GM18873 (cell line): ENCODE measurements at regions not wholly inside any gene's neighbourhood (a gene's known extent, or its start where the extent isn't known, plus 50 kb on each side); places are given as distances from the start of the nearest gene placed in this dataset.

Experiments
- ATAC-seq: cut with Tn5 transposase; IDR thresholded peaks from one replicate; pipeline ENCODE4 v1.9.1; 2021; ENCODE audit warnings: mild to moderate bottlenecking, moderate library complexity, moderate number of reproducible peaks; ENCODE audit not compliant: unreplicated experiment, low FRiP score

DNA sequence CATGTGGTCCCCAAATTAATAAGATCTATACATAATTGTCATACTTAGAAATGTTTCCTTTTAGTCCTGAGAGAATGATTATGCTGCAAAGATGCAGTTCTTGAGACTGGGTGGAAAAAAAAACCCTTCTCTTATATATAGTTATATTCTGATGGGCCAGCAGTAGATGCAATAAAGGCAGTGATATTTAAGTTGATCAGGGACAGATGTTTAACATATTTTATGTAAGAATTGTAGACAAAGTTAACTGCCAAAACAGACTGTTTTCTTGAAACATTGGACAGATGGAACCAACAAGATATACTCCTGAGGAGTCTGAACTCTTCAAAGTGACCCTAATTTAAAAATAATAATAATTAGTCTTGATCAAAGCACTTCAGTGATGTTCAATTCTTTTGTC lies 172.0 kb upstream of the LRIG1 start:
- no peak for ATAC-seq

DNA sequence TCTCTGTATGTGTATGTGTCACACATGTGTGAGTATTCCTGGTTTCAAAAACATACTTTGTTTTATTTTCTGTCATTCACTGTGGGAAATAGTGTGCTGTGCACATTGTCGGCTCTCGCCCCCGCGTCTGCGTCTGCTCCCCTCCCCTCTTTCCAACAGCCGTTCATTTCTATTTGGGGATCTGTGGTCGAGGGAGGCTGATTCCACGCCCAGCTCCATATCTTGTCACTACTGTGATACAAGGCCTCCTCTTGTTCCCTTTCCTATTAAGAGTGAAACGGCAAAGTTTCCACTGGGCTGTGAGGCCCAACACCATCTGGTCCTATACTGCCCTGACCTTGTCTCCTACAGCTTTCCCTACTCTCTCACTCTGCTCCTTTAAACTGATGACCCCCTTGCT lies 172.5 kb upstream of the LRIG1 start:
- no peak for ATAC-seq

DNA sequence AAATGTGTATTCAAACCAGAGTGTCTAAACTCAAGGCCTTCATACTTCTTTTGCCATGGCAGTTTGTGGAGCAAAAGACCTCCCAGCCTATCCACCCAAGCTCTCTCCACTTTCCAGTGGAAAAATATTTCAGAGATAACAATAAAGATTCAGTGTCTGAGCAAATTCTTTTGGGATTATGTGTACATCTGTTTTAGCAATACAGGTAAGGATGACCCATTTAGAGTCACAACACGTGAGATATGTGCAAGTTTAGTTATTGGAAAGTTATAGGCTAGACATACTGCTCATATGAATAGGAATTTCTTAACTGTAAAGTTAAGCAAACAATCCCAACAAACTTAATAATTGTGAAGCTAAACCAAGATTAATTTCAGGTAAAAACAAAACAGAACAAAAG lies 174.5 kb upstream of the LRIG1 start:
- no peak for ATAC-seq

DNA sequence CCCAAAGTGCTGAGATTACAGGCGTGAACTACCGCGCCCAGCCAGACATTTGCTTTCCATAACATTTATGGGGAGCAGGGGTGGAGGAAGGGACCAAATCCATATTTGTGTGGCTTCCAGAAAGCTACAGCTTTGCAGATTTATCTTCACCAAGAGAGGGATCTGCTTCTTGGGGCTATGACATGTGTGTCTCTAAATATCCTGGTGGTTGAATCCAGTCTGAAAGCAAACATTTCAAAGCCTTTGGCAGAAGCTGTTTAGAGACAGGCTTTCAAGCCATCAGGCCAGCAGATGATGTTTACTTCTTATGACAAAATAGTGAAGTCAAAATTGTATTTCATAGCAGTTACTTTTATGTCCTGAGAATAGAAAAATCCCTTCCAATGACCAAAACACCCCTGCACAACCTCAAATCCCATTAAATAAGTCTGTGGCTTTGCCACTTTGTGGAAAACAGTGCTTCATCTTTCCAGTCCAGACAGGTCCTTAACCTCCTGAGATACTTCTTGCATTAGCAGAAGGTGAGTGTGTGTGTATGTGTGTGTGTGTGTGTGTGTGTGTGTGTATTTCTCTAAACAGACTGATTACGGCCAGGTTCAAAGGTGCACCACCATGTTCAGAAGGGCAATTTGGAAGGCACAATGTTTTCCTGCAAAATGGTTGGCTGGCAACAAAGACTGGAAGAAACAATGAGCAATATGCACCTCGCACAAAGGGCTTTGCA lies 191.4 kb upstream of the LRIG1 start:
- no peak for ATAC-seq

DNA sequence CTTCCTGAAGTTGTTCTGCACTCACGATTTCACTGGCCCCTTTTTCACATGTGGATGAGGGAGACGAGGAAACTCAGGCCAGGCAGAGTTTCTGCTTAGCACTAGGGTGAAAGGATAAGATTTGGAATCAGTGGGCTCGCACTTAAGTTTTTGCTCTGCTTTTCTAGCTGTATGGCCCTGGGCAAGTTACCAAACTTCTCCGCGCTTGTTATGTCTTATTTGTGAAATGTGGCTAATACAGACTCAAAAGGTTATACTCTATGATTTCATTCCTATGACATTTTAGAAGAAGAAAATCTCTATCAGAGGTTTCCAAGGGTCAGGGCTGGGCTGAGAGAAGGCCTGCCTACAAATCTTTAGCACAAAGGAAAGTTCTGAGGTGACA lies 191.9 kb upstream of the LRIG1 start:
- no peak for ATAC-seq

DNA sequence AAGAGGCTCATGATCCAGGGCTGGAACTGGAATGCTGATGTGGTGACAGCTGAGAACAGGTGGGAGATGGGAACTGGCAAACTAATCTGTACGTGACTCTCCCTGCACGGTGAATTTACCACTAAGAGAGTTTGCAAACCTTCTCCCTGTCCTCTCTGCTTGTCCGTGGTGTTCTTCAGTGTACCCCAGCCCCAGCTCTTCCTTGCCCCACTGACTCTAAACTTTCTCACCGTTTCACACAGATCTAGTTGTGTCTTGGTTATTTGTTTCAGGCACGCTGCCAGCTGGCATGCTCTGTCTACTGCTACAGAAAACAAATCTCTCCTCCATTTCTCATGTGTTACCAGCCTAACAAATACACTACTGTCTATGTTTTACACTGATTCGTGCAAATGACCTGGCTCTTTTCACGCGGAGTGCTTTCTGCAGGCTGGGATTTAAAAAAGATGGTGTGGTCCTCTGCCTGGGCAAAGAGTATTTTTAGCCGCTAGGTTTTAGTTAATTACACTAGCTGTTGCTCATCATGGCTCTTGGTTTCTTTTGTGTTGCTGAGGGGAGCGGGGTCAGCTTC lies 192.7 kb upstream of the LRIG1 start:
- no peak for ATAC-seq

DNA sequence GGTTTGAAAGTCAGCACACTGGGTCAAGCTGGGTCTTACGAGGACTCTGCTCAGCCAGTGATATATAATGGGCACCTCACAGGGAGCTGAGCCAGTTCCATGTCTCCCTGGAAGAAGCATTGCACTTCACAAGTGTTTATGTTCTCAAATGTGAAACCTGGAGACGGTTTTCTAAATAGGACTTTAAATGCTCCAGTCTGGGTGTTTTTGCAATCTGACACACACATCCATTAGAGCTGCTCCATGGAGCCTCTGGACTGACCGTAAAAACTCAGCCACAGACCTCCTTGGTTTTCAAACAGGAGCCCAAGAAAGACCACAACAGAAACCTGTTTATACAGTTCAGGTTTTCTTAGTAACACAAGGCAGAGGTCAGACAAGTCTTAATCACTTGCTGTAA lies 201.3 kb upstream of the LRIG1 start:
- no peak for ATAC-seq

DNA sequence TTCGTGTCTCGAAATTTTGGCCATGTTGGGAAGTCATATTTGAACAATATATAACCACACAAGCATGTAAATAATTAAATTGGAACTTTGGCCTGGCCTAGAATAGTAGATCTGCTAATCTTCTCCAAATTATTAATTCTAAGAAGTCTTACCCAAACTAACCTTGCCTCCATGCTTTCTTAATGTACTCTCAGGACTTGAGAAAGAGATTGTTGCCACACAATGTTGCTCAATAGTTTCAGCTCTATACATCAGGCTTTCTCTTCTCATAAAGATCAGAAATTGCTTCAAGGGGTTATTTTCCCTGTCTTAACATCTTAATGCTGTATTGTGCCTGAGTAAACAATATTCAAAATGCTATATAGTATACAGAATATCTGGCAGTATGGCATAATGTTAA lies 202.7 kb upstream of the LRIG1 start:
- ATAC-seq = no peak

DNA sequence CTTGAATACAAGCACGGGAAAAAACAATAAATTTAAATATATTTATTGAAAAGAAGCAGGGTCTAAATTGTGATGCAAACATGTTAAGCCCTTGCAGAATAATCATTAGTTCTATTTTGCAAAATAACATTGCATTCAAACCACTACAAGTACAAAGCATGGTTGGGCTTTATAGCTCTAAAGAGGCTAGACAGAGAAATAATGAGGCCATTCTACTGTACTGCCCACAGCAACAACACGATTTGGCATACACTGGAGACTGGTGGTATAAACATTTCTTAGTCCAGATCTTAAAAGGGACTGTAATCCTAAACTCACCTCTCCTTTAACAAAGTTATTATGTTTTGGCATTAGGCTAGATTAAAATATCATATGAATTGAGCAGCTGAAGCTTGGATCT lies 204.3 kb upstream of the LRIG1 start:
- ATAC-seq = no peak

DNA sequence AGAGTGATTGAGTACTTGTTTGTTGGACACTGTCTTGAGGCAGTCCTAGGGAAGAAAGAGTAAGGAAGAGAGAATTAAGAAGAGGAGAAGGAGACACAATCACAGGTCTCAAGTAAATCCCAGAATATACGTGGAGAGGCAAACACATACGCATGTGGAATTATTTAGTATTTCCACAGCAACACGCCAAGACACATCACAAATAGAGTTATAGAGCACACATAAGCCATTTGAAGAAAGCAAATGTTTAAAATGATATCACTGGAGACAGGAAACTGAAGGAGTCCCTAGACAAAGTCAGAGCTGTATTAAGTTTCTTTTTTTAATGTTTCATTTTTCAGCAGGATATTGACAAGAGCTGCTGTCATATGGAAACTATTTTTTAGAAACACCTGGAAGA lies 206.1 kb upstream of the LRIG1 start:
- ATAC-seq = no peak

DNA sequence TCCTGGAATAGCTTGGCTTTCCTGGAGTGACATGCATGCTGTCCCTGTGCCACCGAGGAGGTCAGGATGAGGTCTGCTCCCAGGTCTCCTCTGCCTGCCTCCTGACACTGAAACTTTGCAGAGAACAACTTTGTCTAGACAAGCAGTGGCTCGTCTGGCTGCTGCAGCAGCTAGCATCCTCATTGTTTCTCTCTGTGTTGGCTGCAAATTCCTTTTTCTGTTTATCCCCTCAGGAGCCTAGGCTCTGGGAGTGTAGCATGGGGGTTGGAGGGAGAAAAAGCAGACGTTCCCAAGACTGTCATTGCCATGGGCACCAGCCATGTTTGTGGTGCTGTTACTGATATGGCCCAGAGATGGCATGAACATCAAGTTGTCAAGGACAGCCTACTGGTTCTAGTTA lies 208.7 kb upstream of the LRIG1 start:
- ATAC-seq = no peak

DNA sequence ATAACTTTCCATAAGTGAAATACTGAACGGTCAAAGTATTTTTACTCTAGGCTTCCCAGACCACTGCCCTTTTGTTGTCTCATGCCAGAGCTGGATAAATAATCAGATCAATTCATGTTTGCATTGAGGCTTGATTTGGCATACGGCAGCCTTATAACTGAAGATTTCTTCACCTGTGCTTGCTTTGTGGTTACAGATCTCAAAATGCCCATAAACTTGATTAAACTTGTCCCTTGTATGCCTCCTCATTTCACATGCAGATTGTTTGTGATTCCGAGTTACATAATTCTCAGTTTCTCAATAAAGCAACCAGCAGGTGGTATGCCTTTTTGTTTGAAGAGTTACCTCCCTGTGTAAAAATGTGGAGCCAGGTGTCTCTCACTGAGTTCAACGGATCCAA lies 211.4 kb upstream of the LRIG1 start:
- ATAC-seq = no peak

DNA sequence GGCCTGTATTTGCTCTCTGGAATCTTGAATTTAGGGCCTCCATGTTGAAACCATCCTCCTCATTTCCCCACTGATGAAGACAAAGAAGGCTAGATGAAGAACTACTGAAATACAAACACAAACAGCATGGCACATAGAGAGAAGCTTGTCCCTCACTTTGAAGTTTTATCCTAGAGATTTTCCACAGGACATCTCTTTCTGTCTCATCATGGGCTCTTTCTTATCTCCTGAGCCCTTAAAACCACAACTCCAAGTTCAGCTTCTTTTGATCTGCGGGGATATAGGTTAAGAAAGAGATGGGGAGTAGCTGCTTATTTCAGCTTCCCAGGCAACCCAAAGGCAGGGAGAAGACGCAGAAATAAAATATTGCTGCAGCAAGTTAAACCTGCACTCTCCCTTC lies 213.1 kb upstream of the LRIG1 start:
- no peak for ATAC-seq

DNA sequence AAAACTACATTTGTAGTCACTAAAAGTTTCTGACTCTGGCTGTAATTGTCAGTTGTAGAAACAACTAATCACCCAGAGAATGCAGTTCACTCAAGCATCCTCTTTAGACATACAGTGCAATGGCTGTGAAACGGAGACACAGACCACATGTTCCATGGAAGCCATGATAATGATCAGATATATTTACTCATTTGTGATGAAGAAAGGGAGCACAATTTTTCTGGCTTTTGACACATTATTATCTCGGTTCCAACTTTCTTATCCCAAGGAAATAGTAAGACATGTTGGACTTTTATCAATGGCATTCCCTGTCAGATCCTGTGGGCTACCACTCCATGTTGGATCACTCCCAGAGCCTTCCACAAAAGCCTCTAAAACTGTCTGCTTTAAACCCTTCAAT lies 215.0 kb upstream of the LRIG1 start:
- ATAC-seq = no peak

DNA sequence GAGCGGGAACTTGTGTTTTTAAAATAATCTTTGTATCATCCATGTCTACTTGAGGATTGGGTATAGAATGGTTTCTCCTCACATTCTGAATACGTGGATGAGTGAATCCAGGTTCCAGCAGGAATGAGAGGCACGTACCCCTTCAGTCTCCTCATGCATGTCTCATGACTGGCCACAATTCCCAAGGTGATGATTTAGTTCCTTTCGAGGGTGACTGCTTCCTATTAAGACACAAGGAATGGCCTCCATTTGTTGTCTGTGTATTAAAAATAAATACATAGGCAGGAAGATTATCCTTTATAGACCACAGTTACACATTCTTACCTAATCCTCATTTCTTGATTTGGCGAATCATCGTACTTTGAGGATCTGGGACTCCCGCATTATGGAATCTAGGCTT lies 217.0 kb upstream of the LRIG1 start:
- no peak for ATAC-seq

DNA sequence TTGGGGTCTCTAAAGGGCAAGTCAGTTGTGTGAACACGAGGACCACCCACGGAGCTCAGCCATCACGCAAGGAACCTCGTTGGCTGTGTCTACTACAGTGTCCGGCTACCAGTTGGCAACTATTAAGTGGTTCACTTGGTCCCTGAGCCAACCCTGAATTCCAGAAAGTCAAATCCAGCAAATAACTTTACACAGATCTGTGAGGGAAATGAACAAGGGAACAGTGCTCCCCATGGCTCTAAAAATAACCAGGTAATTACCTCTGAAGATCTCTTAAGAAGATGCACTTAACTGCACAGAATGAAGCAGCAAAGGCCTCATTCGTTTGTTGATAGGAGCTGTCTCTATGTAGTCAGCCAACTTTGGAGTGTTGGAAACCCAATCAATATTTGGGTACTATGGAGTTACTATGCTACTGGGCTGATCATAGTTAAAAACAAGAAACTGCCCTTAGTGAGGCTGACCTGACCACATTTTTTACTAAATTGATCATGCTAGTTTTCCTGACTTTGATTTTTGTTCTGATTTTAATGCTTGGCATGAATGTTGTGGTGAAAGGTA lies 219.1 kb upstream of the LRIG1 start:
- no peak for ATAC-seq

DNA sequence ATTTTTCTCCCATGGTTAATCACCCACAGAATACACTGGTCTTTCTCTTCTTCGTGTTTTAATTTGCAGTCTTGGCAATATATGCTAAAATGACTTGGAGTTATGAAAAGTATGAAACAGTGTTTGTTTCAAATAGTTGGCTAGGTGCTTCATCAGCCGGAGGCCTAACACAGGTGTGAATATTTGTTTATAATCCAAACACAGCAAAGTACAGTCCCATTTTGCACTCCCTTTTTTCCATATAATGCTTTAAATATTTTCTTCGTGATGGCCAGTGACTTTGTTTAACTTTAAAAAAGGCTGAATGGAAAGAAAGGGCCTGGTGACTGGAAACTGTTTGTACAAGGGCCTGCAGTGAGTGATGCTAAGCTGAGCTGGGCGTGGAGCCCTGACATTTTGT lies 219.7 kb upstream of the LRIG1 start:
- no peak for ATAC-seq

DNA sequence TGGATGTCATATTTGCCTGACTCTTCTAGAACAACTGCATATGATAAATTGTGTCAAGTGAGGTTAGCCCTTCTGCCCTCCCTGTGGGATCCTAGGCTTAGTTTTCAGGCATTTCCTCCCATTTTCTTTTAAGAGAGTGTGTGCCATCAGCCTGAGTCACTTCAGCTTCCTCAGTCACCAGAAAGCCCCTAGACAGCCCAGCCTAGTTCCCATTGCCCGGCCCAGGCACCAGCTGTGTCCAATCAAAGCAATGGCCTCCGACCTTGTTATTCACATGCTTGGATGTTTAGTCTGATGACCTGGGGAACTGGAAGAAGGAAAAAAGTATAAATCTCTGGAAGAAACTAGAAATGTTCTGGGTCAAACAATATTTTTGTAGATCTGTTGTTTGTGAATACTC lies 221.9 kb upstream of the LRIG1 start:
- ATAC-seq = no peak

DNA sequence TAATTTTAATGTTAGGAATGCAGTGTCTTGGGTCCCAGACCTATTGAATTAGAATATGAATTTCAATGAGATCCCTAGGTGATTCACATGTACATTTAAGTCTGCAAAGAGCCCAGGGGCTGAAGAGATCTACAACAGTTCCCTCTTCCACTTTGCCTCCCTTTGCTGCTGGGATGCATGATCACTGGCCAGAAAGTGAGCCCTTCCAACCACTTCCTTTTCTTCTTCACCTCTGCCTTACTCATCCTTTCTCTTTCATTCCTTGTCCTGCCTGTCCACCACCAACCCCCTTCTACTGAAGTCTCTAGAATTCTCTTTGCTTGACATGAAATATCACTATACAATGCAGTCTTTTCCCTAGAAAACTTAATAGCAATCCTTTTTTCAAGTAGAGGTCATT lies 222.4 kb upstream of the LRIG1 start:
- no peak for ATAC-seq

DNA sequence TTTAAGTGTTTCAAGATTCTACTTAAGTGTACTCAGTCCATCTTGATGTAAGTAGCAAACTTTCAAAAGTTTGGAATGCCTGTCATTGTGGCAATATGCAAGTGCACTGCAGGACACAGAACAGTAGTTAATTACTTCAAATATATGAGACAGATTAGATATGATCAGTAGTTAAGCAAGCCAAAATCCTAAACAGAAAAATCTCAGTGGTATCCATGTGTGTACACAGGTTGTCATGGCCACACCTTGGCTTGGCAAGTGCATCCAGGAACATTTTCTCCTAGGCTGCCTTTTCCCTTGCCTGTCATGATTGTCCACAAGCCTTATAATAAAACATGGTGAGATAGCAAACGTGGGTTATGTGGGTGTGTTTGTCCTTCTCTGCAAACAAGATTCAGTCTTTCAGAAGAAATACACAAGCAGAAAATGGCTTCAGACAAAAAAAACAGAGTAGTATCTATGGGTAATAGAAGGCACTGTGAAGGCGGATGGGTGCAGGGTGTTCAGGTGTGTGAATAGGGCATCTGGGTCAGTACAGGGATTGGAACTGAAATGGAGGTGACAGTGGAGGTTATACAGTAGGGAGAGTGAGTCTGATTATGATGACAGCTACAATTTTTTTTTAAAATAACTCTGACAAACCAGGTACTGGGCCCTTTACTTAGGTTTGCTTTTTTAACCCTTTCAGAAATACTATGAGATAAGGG lies 229.0 kb upstream of the LRIG1 start:
- no peak for ATAC-seq

DNA sequence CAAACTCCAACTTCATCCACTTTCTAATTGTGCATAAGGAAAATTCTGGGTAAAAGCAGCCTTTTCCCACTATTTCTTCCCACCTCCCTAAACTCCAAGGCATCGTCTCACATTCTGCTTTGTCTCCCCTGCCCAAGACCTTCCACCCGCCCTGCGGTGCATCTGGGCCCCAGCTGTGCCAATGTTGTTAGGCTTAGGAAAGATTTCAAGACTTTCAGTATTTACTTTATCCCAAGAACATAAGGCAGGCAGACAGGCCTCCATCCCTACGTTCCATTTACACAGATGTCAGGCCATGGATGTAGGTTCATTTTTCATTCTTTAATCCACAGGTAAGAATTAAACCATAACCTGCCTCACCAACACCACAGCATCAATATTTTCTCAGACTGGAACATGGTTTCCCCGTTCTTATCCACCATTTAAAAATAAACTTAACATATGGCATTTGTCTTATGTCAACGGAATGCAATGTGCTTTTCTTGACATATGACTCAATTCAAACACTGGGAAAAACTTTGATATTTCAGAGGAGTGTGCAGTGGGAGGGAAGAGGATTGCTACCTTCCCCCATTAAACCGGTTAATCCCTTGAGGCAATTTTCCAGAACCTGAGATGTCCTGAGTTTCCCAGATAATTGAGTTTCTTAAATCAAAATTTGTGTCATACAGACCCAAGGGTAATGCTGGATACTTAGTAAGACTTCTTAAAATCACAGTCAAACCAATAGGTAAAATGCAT lies 238.0 kb upstream of the LRIG1 start:
- no peak for ATAC-seq
